Chondrocyte (in vitro differentiated cells): ENCODE measurements at regions not wholly inside any gene's neighbourhood (a gene's known extent, or its start where the extent isn't known, plus 50 kb on each side); places are given as distances from the start of the nearest gene placed in this dataset.

ENCODE experiments used
- DNase-seq: peaks from one replicate; pipeline ENCODE4 v3.0.0; 2021; ENCODE audit warnings: mixed read lengths, low spot score
- H3K27ac Mint-ChIP-seq: one replicate; pipeline ENCODE4 v1.8.0; 2021; ENCODE audit warnings: mild to moderate bottlenecking, moderate library complexity, mixed read lengths; ENCODE audit not compliant: unreplicated experiment
- H3K27me3 Mint-ChIP-seq: 2 replicates; pipeline ENCODE4 v1.8.0; 2021; ENCODE audit warnings: low read depth, mixed read lengths
- H3K36me3 Mint-ChIP-seq: 2 replicates; pipeline ENCODE4 v1.8.0; 2021; ENCODE audit warnings: low read depth, mixed read lengths
- H3K4me1 Mint-ChIP-seq: 2 replicates; pipeline ENCODE4 v1.8.0; 2021; ENCODE audit warnings: low read depth, mild to moderate bottlenecking, mixed read lengths
- H3K4me3 Mint-ChIP-seq: one replicate; pipeline ENCODE4 v1.8.0; 2021; ENCODE audit warnings: mild to moderate bottlenecking, moderate library complexity, mixed read lengths; ENCODE audit not compliant: unreplicated experiment
- H3K9me3 Mint-ChIP-seq: 2 replicates; pipeline ENCODE4 v1.8.0; 2021; ENCODE audit warnings: low read depth, mixed read lengths
- TF ChIP-seq, protein P1 (sequence below): fragments of 200-600 bp; sonication (generic); IDR thresholded peaks from 2 replicates; pipeline ENCODE4 v1.5.0; 2021; ENCODE audit warnings: antibody characterized with exemption, mild to moderate bottlenecking, moderate library complexity

DNA sequence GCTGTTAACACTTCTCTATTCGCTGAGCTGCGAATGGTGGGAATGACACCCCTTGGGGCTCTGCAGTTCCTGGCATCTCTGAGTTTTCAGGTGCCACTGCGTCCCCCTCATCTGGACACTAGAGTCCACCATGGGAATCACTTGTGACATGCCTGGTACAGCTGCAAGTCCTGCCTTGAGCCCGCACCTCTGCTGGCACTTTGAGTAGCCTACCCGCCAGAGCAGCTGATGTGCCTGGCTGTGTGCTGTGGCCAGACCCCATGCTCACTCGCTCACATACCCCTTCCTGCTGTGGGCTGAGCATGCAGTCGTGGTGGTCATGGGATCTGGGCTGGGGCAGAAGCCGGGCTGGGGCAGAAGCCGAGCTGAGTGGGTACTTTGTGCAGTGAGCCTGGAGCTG lies 117.6 kb downstream of the RND3 start:
- TF ChIP-seq, protein P1, sequence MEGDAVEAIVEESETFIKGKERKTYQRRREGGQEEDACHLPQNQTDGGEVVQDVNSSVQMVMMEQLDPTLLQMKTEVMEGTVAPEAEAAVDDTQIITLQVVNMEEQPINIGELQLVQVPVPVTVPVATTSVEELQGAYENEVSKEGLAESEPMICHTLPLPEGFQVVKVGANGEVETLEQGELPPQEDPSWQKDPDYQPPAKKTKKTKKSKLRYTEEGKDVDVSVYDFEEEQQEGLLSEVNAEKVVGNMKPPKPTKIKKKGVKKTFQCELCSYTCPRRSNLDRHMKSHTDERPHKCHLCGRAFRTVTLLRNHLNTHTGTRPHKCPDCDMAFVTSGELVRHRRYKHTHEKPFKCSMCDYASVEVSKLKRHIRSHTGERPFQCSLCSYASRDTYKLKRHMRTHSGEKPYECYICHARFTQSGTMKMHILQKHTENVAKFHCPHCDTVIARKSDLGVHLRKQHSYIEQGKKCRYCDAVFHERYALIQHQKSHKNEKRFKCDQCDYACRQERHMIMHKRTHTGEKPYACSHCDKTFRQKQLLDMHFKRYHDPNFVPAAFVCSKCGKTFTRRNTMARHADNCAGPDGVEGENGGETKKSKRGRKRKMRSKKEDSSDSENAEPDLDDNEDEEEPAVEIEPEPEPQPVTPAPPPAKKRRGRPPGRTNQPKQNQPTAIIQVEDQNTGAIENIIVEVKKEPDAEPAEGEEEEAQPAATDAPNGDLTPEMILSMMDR, result no peak
- no peak overlapping the region for H3K27ac Mint-ChIP-seq
- no peak for DNase-seq

GRCh38 chr2:150358468-150358807 lies 129.0 kb downstream of the RND3 start:
- no peak for DNase-seq
- Mint-ChIP-seq H3K4me1 (no peaks in the 10 kb centered on the region), H3K4me3 (no peak overlapping the region), H3K27me3 (no peaks in the 10 kb centered on the region), H3K27ac (no peak overlapping the region), H3K9me3 (no peaks in the 10 kb centered on the region), H3K36me3 (no peaks in the 10 kb centered on the region)
- TF ChIP-seq, protein P1, result no peak

More for the DNA sequence above, 117.6 kb downstream of the RND3 start:
- H3K9me3 Mint-ChIP-seq, result peaks cover 8% of the 10 kb centered on the region
- H3K4me3 Mint-ChIP-seq, result no peak overlapping the region
- no peaks in the 10 kb centered on the region for H3K4me1 Mint-ChIP-seq
- no peaks in the 10 kb centered on the region for H3K36me3 Mint-ChIP-seq
- H3K27me3 Mint-ChIP-seq, result no peaks in the 10 kb centered on the region

DNA sequence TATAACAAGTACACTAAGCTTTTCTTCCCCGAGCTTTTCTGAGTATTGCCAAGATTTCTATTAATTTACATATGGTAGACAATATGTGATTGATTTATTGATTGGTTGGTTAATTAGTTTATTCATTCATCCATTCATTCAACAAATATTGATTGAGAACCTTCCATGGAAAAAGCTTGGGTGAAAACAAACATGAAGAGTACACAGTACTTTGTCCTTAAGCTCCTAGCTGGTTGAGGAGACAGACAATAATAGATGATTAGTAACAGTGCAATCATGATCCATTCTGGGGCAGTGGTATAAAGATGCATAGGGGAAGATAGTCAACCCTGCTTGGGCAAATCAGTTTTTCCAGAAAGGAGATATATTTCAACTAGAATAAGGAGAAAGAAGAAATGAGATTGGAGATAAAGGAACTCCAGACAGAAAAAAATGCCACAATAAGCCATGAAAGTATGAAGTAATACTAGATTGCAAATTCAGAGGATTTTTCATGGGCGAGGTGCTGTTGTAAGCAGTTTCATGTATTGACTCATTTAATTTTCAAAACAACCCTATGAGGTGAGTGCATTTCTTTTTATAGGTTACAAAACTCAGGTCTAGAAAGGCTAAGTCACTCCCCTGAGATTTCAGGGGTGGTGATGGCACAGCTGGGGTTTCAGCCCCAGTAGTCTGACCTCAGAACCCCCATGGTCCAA lies 129.5 kb downstream of the RND3 start:
- H3K27ac Mint-ChIP-seq, result no peak overlapping the region
- H3K4me1 Mint-ChIP-seq, result no peaks in the 10 kb centered on the region
- no peaks in the 10 kb centered on the region for H3K27me3 Mint-ChIP-seq
- H3K9me3 Mint-ChIP-seq, result no peaks in the 10 kb centered on the region
- TF ChIP-seq, protein P1, result no peak
- no peak for DNase-seq
- H3K4me3 Mint-ChIP-seq, result no peak overlapping the region
- H3K36me3 Mint-ChIP-seq, result no peaks in the 10 kb centered on the region

DNA sequence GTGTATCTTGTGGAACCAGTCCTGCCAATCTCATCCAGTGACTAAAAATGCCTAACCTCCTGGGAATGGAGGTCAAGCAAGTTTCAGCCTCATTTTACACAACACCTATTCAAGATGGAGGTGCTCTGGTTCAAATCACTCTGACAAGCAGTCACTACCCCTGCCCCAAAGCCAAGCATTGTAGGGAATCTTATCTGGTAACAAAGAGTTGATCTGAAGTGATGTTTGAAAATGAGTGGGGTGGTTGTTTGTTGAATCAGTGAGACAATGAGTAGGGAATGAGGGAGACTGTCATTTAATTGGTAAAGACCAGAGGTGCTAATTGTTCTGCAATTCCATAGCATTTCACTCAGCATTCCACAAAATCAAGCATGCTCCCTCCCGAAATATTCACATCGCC lies 132.0 kb downstream of the RND3 start:
- TF ChIP-seq, protein P1, result no peak
- Mint-ChIP-seq H3K9me3 (no peaks in the 10 kb centered on the region), H3K4me3 (no peak overlapping the region), H3K36me3 (no peaks in the 10 kb centered on the region), H3K27ac (no peak overlapping the region), H3K27me3 (no peaks in the 10 kb centered on the region), H3K4me1 (no peaks in the 10 kb centered on the region)
- DNase-seq, result no peak

DNA sequence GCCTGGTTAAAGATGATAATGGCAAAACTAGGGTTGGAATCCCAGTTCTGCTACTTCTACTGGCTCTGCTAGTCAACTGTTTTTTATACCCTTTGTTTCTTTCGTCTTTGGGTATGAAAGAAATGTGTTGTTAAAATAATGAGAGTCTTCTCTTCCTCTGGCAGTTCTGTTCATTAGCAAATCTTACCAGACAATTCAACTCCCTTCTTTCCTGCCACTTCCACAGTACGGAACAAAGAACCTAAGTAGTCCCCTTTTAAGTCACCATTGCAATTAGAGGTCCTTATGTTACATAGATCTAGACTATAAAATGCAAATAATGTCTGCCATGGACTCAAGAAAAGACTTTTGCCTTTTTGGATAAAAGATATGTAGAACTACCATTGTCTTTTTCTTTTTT lies 134.1 kb downstream of the RND3 start:
- Mint-ChIP-seq H3K9me3 (no peaks in the 10 kb centered on the region), H3K36me3 (no peaks in the 10 kb centered on the region), H3K4me1 (no peaks in the 10 kb centered on the region), H3K27me3 (no peaks in the 10 kb centered on the region), H3K4me3 (no peak overlapping the region), H3K27ac (no peak overlapping the region)
- no peak for DNase-seq
- TF ChIP-seq, protein P1, result no peak
